Fibroblast of gingiva (primary cell): ENCODE measurements at regions not wholly inside any gene's neighbourhood (a gene's known extent, or its start where the extent isn't known, plus 50 kb on each side); places are given as distances from the start of the nearest gene placed in this dataset.
A peak's percentile ranks its signal among the peaks of the same experiment; 100 is the strongest.
"Not testable (repeated sequence)": the region's sequence is repeated elsewhere in the genome, so short reads cannot be mapped to it uniquely, and the experiment has no call there.

Experiments
- DNase-seq: peaks from one replicate; pipeline ENCODE4 v3.0.0-alpha.2; 2011; ENCODE audit warnings: low read depth

GRCh38 chr10:36492590-36493515, 632.5 kb upstream of the ANKRD30A start:
- DNase-seq = peak; percentile 47

GRCh38 chr10:36491926-36492325, 633.5 kb upstream of the ANKRD30A start:
- no peak for DNase-seq

GRCh38 chr10:36489611-36490228, 635.7 kb upstream of the ANKRD30A start:
- peak; percentile 78 for DNase-seq

GRCh38 chr10:36489181-36489580, 636.2 kb upstream of the ANKRD30A start:
- no peak for DNase-seq

- DNase-seq = no peak
Observed at GRCh38 chr10:36488579-36488978, 636.8 kb upstream of the ANKRD30A start.

GRCh38 chr10:36479073-36479472, 646.3 kb upstream of the ANKRD30A start:
- no peak for DNase-seq

GRCh38 chr10:36476399-36476798, 649.0 kb upstream of the ANKRD30A start:
- DNase-seq = no peak

GRCh38 chr10:36475746-36476145, 649.7 kb upstream of the ANKRD30A start:
- no peak for DNase-seq

GRCh38 chr10:36474456-36474855, 650.9 kb upstream of the ANKRD30A start:
- DNase-seq = no peak

GRCh38 chr10:36473122-36473521, 652.3 kb upstream of the ANKRD30A start:
- no peak for DNase-seq

- DNase-seq = no peak
Observed at GRCh38 chr10:36469585-36469984, 655.8 kb upstream of the ANKRD30A start.

- DNase-seq = no peak
Observed at GRCh38 chr10:36468620-36469019, 656.8 kb upstream of the ANKRD30A start.

GRCh38 chr10:36465604-36466379, 659.6 kb upstream of the ANKRD30A start:
- no peak for DNase-seq

- DNase-seq = peak; percentile 62
Observed at GRCh38 chr10:36464291-36464690, 661.1 kb upstream of the ANKRD30A start.

GRCh38 chr10:36463390-36463789, 662.0 kb upstream of the ANKRD30A start:
- DNase-seq = no peak

- peak; percentile 85 for DNase-seq
Observed at GRCh38 chr10:36462194-36462593, 663.2 kb upstream of the ANKRD30A start.

- not testable (repeated sequence) for DNase-seq
Observed at GRCh38 chr10:36458437-36458836, 667.0 kb upstream of the ANKRD30A start.

GRCh38 chr10:36457751-36458150, 667.6 kb upstream of the ANKRD30A start:
- DNase-seq = no peak

- DNase-seq = no peak
Observed at GRCh38 chr10:36455526-36456133, 669.8 kb upstream of the ANKRD30A start.

GRCh38 chr10:36452851-36453250, 672.5 kb upstream of the ANKRD30A start:
- DNase-seq = no peak

GRCh38 chr10:36451391-36451970, 673.9 kb upstream of the ANKRD30A start:
- no peak for DNase-seq

- DNase-seq = peak; percentile 18
Observed at GRCh38 chr10:36450380-36450779, 675.0 kb upstream of the ANKRD30A start.
